IMR-90 (cell line): ENCODE measurements at regions not wholly inside any gene's neighbourhood (a gene's known extent, or its start where the extent isn't known, plus 50 kb on each side); places are given as distances from the start of the nearest gene placed in this dataset.
A peak's percentile ranks its signal among the peaks of the same experiment; 100 is the strongest.

ENCODE experiments used
- ATAC-seq: fragments of 200-7000 bp; cut with Tn5 transposase; 2 replicates; pipeline ENCODE4 v1.9.1; 2020; ENCODE audit warnings: low read depth, mild to moderate bottlenecking, moderate library complexity
- BruUV-seq: library from RNA; stranded (reverse); fragments of 400-500 nt; replicated peaks from 2 replicates; lab custom pipeline; 2021; lab: Mats Ljungman, UMichigan
- CTCF ChIA-PET: fragments of 300-600 bp; formaldehyde crosslinking; extraction: SDS; loops from one replicate; lab custom pipeline; 2021; ENCODE audit warnings: antibody characterized with exemption; lab: Yijun Ruan, JAX
- POLR2A ChIA-PET: fragments of 300-600 bp; sonication (Branson Sonifier 250); formaldehyde crosslinking; loops from one replicate; lab custom pipeline; 2022; ENCODE audit warnings: antibody characterized with exemption; ENCODE audit not compliant: unreplicated experiment; lab: Charles Lee
- DNase-seq: peaks from one replicate; pipeline ENCODE4 v3.0.0; 2013
- H2AFZ ChIP-seq: replicated peaks from 2 replicates; pipeline ENCODE3; 2013; ENCODE audit warnings: low read length, mild to moderate bottlenecking; ENCODE audit not compliant: poor library complexity
- H2AK5ac ChIP-seq: 2 replicates; pipeline ENCODE4 v1.6.1; 2013; ENCODE audit warnings: low read depth, low read length, inconsistent platforms
- H2AK9ac ChIP-seq: replicated peaks from 2 replicates; pipeline ENCODE3; 2013; ENCODE audit warnings: mild to moderate bottlenecking, low read depth, low read length, moderate library complexity; ENCODE audit not compliant: poor library complexity
- H2BK120ac ChIP-seq: 2 replicates; pipeline ENCODE4 v1.6.1; 2013; ENCODE audit warnings: low read depth, low read length, inconsistent platforms
- H2BK15ac ChIP-seq: 3 replicates; pipeline ENCODE4 v1.6.1; 2013; ENCODE audit warnings: low read depth, low read length, inconsistent platforms
- H2BK20ac ChIP-seq: 2 replicates; pipeline ENCODE4 v1.6.1; 2013; ENCODE audit warnings: low read depth, mild to moderate bottlenecking, inconsistent platforms, low read length, moderate library complexity
- H2BK5ac ChIP-seq: 2 replicates; pipeline ENCODE4 v1.6.1; 2013; ENCODE audit warnings: mild to moderate bottlenecking, low read depth, low read length, inconsistent platforms; ENCODE audit not compliant: poor library complexity, severe bottlenecking
- H3K14ac ChIP-seq: replicated peaks from 2 replicates; pipeline ENCODE4 v1.6.1; 2013; ENCODE audit warnings: low read depth, low read length, inconsistent platforms
- H3K18ac ChIP-seq: 2 replicates; pipeline ENCODE4 v1.6.1; 2013; ENCODE audit warnings: low read depth, low read length, control low read depth
- H3K23ac ChIP-seq: 2 replicates; pipeline ENCODE4 v1.6.1; 2013; ENCODE audit warnings: low read depth, low read length, inconsistent platforms
- H3K27ac ChIP-seq: 2 replicates; pipeline ENCODE4 v1.5.1; 2013; ENCODE audit warnings: mild to moderate bottlenecking, control low read depth, low read length; ENCODE audit not compliant: insufficient read depth
- H3K27me3 ChIP-seq: 2 replicates; pipeline ENCODE4 v1.6.1; 2013; ENCODE audit warnings: low read length; ENCODE audit not compliant: control insufficient read depth, insufficient read depth
- H3K36me3 ChIP-seq: 2 replicates; pipeline ENCODE4 v1.6.1; 2013; ENCODE audit warnings: low read length, mixed read lengths; ENCODE audit not compliant: control insufficient read depth, insufficient read depth
- H3K4ac ChIP-seq: 2 replicates; pipeline ENCODE4 v1.6.1; 2013; ENCODE audit warnings: low read depth, low read length, inconsistent platforms
- H3K4me1 ChIP-seq: 2 replicates; pipeline ENCODE4 v1.6.1; 2013; ENCODE audit warnings: low read length, mixed read lengths; ENCODE audit not compliant: control insufficient read depth, insufficient read depth
- H3K4me2 ChIP-seq: 2 replicates; pipeline ENCODE4 v1.6.1; 2013; ENCODE audit warnings: low read depth, mild to moderate bottlenecking, control low read depth, low read length, moderate library complexity
- H3K4me3 ChIP-seq: 2 replicates; pipeline ENCODE4 v1.5.1; 2013; ENCODE audit warnings: low read depth, mild to moderate bottlenecking, control low read depth, low read length, moderate library complexity; ENCODE audit not compliant: insufficient read depth
- H3K56ac ChIP-seq: 2 replicates; pipeline ENCODE4 v1.6.1; 2013; ENCODE audit warnings: low read length, inconsistent platforms; ENCODE audit not compliant: insufficient read depth; ENCODE audit errors: extremely low read depth
- H3K79me1 ChIP-seq, 2 experiments: 2 replicates each; pipeline ENCODE4 v1.6.1; 2013; ENCODE audit warnings: low read length in 2 of 2, inconsistent platforms in 1 of 2, low read depth in 1 of 2
- H3K9ac ChIP-seq: 2 replicates; pipeline ENCODE4 v1.6.1; 2013; ENCODE audit warnings: low read depth, low read length, control low read depth
- H3K9me1 ChIP-seq: 2 replicates; pipeline ENCODE4 v1.6.1; 2013; ENCODE audit warnings: low read length, inconsistent platforms; ENCODE audit not compliant: insufficient read depth
- H3K9me3 ChIP-seq: 2 replicates; pipeline ENCODE4 v1.6.1; 2013; ENCODE audit warnings: low read length; ENCODE audit not compliant: control insufficient read depth, insufficient read depth
- H4K20me1 ChIP-seq: 2 replicates; pipeline ENCODE4 v1.6.1; 2013; ENCODE audit warnings: low read length, inconsistent platforms; ENCODE audit not compliant: insufficient read depth
- H4K5ac ChIP-seq: 2 replicates; pipeline ENCODE4 v1.6.1; 2013; ENCODE audit warnings: mild to moderate bottlenecking, low read depth, low read length, control low read depth
- H4K8ac ChIP-seq, 2 experiments: 2 replicates each; pipeline ENCODE4 v1.6.1; 2013; ENCODE audit warnings: low read depth in 2 of 2, low read length in 2 of 2, control low read depth in 1 of 2, inconsistent platforms in 1 of 2
- H4K91ac ChIP-seq: 2 replicates; pipeline ENCODE4 v1.6.1; 2013; ENCODE audit warnings: low read depth, low read length, inconsistent platforms; ENCODE audit not compliant: insufficient read depth
- BHLHE40 ChIP-seq: fragments of 150-350 bp; IDR thresholded peaks from 2 replicates; pipeline ENCODE4 v1.6.1; 2016; ENCODE audit warnings: mild to moderate bottlenecking, low read depth, low read length
- CEBPB ChIP-seq: IDR thresholded peaks from 2 replicates; pipeline ENCODE4 v1.6.1; 2012; ENCODE audit warnings: low read depth, low read length, improper control_type of control experiment
- CHD1 ChIP-seq: IDR thresholded peaks from 2 replicates; pipeline ENCODE4 v1.6.1; 2012; ENCODE audit warnings: low read depth, low read length, improper control_type of control experiment
- ELK1 ChIP-seq: fragments of 150-350 bp; IDR thresholded peaks from 2 replicates; pipeline ENCODE4 v1.6.1; 2016; ENCODE audit warnings: low read depth, mild to moderate bottlenecking, low read length, moderate library complexity, borderline replicate concordance
- FOS ChIP-seq: fragments of 150-350 bp; IDR thresholded peaks from 2 replicates; pipeline ENCODE4 v1.6.1; 2016; ENCODE audit warnings: low read depth, low read length
- MAFK ChIP-seq: IDR thresholded peaks from 2 replicates; pipeline ENCODE4 v1.6.1; 2012; ENCODE audit warnings: low read depth, low read length, improper control_type of control experiment
- MAZ ChIP-seq: IDR thresholded peaks from 2 replicates; pipeline ENCODE4 v1.6.1; 2012; ENCODE audit warnings: low read depth, mild to moderate bottlenecking, low read length, improper control_type of control experiment, moderate library complexity, borderline replicate concordance
- MXI1 ChIP-seq: IDR thresholded peaks from 2 replicates; pipeline ENCODE4 v1.6.1; 2012; ENCODE audit warnings: low read depth, mild to moderate bottlenecking, low read length, moderate library complexity, borderline replicate concordance
- NFE2L2 ChIP-seq: fragments of 150-350 bp; IDR thresholded peaks from 2 replicates; pipeline ENCODE4 v1.6.1; 2016; ENCODE audit warnings: low read depth, mild to moderate bottlenecking, low read length
- POLR2A ChIP-seq: IDR thresholded peaks from 2 replicates; pipeline ENCODE4 v1.6.1; 2012; ENCODE audit warnings: mild to moderate bottlenecking, low read depth, low read length
- RAD21 ChIP-seq: IDR thresholded peaks from 2 replicates; pipeline ENCODE4 v1.6.1; 2012; ENCODE audit warnings: low read length, improper control_type of control experiment
- RCOR1 ChIP-seq: IDR thresholded peaks from 2 replicates; pipeline ENCODE4 v1.6.1; 2012; ENCODE audit warnings: mild to moderate bottlenecking, low read length, improper control_type of control experiment; ENCODE audit not compliant: insufficient replicate concordance
- RFX5 ChIP-seq: IDR thresholded peaks from 2 replicates; pipeline ENCODE4 v1.8.0; 2012; ENCODE audit warnings: low read depth, mild to moderate bottlenecking, low read length, moderate library complexity
- SMC3 ChIP-seq: fragments of 150-350 bp; IDR thresholded peaks from 2 replicates; pipeline ENCODE4 v1.6.1; 2016; ENCODE audit warnings: low read depth, mild to moderate bottlenecking, antibody characterized with exemption, low read length, moderate library complexity
- USF2 ChIP-seq: fragments of 150-350 bp; IDR thresholded peaks from 2 replicates; pipeline ENCODE4 v1.6.1; 2017; ENCODE audit warnings: mild to moderate bottlenecking, antibody characterized with exemption, low read length, low read depth
- WGBS, 2 experiments: methylation state at CpG; one replicate each; pipeline versions ENCODE4 v1.1.5 to v1.1.7; 2013; ENCODE audit warnings: missing lambda C conversion rate in 2 of 2; ENCODE audit not compliant: insufficient read length in 1 of 2; ENCODE audit errors: extremely low coverage in 2 of 2; 5-methylcytosine and 5-hydroxymethylcytosine counted together
- dilution Hi-C: fragments of 300-500 bp; cut with HindIII; formaldehyde crosslinking; loops from one replicate; pipeline ENCODE4 v1.14.3; 2018; ENCODE audit warnings: low sequenced_read_pairs; ENCODE audit not compliant: unreplicated experiment
- in situ Hi-C: fragments of 300-500 bp; cut with MboI; formaldehyde crosslinking; loops from 3 replicates; pipeline ENCODE4 v1.14.3; 2019; ENCODE audit warnings: low sequenced_read_pairs, inconsistent platforms, mixed read lengths
- intact Hi-C: fragments of 100-400 bp; cut with micrococcal nuclease; formaldehyde crosslinking; loops from 2 replicates; pipeline ENCODE4 v1.10.0; 2022
- TF ChIP-seq, protein P1 (sequence below): conservative IDR thresholded peaks from 2 replicates; pipeline ENCODE4 v1.5.1; 2012; ENCODE audit warnings: mild to moderate bottlenecking, low read depth, low read length, improper control_type of control experiment

DNA sequence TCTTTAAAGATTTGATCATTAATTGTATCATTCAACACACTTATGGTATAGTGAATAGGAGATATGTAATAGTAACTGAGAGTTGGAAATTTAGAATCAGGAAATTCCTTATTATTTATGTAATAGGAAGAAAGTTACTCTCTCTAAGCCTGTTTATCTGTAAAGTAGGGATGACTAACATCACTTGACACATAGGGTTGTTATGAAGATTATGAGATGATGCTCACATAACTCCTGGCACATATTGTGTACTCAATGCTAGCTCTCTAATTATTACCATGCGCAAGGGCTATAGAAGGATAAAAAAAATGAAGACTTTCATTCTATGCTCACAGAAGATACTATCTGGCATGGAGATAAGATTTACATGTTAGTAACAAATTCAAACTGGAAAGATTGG, 149.9 kb downstream of the ISOC1 start:
- H3K18ac ChIP-seq = no peak overlapping the region
- H3K36me3 ChIP-seq = no peaks in the 10 kb centered on the region
- no peak overlapping the region for H2BK15ac ChIP-seq
- H3K9ac ChIP-seq = no peak overlapping the region
- H2BK20ac ChIP-seq = no peak overlapping the region
- H4K91ac ChIP-seq = no peak overlapping the region
- DNase-seq = no peak
- no TSS peak for BruUV-seq
- H2BK120ac ChIP-seq = no peak overlapping the region
- H3K4me1 ChIP-seq = no peaks in the 10 kb centered on the region
- H4K5ac ChIP-seq = no peak overlapping the region
- dilution Hi-C loops (no loop called here), intact Hi-C loops (no loop called here), in situ Hi-C loops (no loop called here)
- H3K56ac ChIP-seq = no peak overlapping the region
- no peaks in the 10 kb centered on the region for H3K27me3 ChIP-seq
- H3K9me3 ChIP-seq = no peaks in the 10 kb centered on the region; the same call in 1 of the 2 replicates
- H2AK9ac ChIP-seq = no peak overlapping the region
- H3K14ac ChIP-seq = no peak overlapping the region
- H2BK5ac ChIP-seq = no peak overlapping the region
- no peak overlapping the region for H3K4me2 ChIP-seq
- no peak overlapping the region for H4K8ac ChIP-seq
- no peak overlapping the region for H2AK5ac ChIP-seq
- peak; percentile 46; the same call in 1 of the 2 replicates for ATAC-seq
- H3K4me3 ChIP-seq = no peak overlapping the region
- no peak overlapping the region for H3K23ac ChIP-seq
- no peaks in the 10 kb centered on the region for H4K20me1 ChIP-seq
- no peaks in the 10 kb centered on the region for H3K79me1 ChIP-seq
- H3K4ac ChIP-seq = no peak overlapping the region
- H3K27ac ChIP-seq = no peak overlapping the region
- ChIA-PET CTCF (no interaction called here), POLR2A (no interaction called here)
- TF ChIP-seq RCOR1 (no peak), MAFK (no peak), ELK1 (no peak), NFE2L2 (no peak), CEBPB (no peak), BHLHE40 (no peak), CHD1 (no peak), MAZ (no peak), FOS (no peak), USF2 (no peak), RFX5 (no peak), POLR2A (no peak), SMC3 (no peak), RAD21 (no peak), MXI1 (no peak)
- TF ChIP-seq, protein P1, sequence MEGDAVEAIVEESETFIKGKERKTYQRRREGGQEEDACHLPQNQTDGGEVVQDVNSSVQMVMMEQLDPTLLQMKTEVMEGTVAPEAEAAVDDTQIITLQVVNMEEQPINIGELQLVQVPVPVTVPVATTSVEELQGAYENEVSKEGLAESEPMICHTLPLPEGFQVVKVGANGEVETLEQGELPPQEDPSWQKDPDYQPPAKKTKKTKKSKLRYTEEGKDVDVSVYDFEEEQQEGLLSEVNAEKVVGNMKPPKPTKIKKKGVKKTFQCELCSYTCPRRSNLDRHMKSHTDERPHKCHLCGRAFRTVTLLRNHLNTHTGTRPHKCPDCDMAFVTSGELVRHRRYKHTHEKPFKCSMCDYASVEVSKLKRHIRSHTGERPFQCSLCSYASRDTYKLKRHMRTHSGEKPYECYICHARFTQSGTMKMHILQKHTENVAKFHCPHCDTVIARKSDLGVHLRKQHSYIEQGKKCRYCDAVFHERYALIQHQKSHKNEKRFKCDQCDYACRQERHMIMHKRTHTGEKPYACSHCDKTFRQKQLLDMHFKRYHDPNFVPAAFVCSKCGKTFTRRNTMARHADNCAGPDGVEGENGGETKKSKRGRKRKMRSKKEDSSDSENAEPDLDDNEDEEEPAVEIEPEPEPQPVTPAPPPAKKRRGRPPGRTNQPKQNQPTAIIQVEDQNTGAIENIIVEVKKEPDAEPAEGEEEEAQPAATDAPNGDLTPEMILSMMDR = no peak
- no peaks in the 10 kb centered on the region for H3K9me1 ChIP-seq
- no CpG with 5 or more reads among the region's 1 CpG for WGBS, 2 experiments
- H2AFZ ChIP-seq = no peak overlapping the region
